HCT116 (cell line): ENCODE measurements at regions not wholly inside any gene's neighbourhood (a gene's known extent, or its start where the extent isn't known, plus 50 kb on each side); places are given as distances from the start of the nearest gene placed in this dataset.

Experiments
- ATAC-seq: fragments of 200-7000 bp; cut with Tn5 transposase; 2 replicates; pipeline ENCODE4 v1.9.1; 2020; ENCODE audit warnings: mild to moderate bottlenecking, moderate library complexity
- BruUV-seq: library from RNA; stranded (reverse); fragments of 400-500 nt; replicated peaks from 2 replicates; lab custom pipeline; 2021; lab: Mats Ljungman, UMichigan
- CTCF ChIA-PET: fragments of 300-600 bp; sonication (Branson Sonifier 250); formaldehyde crosslinking; loops from one replicate; lab custom pipeline; 2021; ENCODE audit warnings: antibody characterized with exemption; lab: Charles Lee
- POLR2A ChIA-PET: fragments of 300-600, 350-600 bp; sonication (Branson Sonifier 250); formaldehyde crosslinking; loops from one replicate; lab custom pipeline; 2021; ENCODE audit warnings: antibody characterized with exemption; lab: Charles Lee
- RAD21 ChIA-PET, 2 experiments: fragments of 300-600 bp; sonication (Branson Sonifier 250); formaldehyde crosslinking; loops; one replicate each; lab custom pipeline; 2023; ENCODE audit warnings: low total read pairs in 2 of 2; ENCODE audit not compliant: uncharacterized antibody in 2 of 2, unreplicated experiment in 2 of 2, low non-redundant PET in 1 of 2; lab: Charles Lee
- DNase-seq: peaks from one replicate; pipeline ENCODE4 v3.0.0-alpha.2; 2010; ENCODE audit warnings: low read depth, low spot score
- H2AFZ ChIP-seq: fragments of 200-600 bp; shearing (Covaris generic), sonication (generic); 2 replicates; pipeline ENCODE4 v1.6.1; 2017; ENCODE audit warnings: low read depth, mixed run types, mixed read lengths, antibody characterized with exemption, low read length; ENCODE audit not compliant: poor library complexity, severe bottlenecking
- H3K27ac ChIP-seq: 2 replicates; pipeline ENCODE4 v1.5.1; 2012; ENCODE audit warnings: low read depth, low read length
- H3K27me3 ChIP-seq: fragments of 200-600 bp; sonication (generic); 2 replicates; pipeline ENCODE4 v1.6.1; 2016; ENCODE audit warnings: mixed run types, low read length, mixed read lengths; ENCODE audit not compliant: insufficient read depth
- H3K36me3 ChIP-seq, 2 experiments: fragments of 200-500 bp in 1 of 2; fragments of 200-600 bp in 1 of 2; sonication (Bioruptor generic) in 1 of 2; sonication (generic) in 1 of 2; 2 replicates each; pipeline versions ENCODE4 v1.5.1 to v1.6.1; 2014 to 2016; ENCODE audit warnings: low read length in 2 of 2, inconsistent platforms in 1 of 2, mixed read lengths in 1 of 2, mixed run types in 1 of 2; ENCODE audit not compliant: insufficient read depth in 2 of 2, control insufficient read depth in 1 of 2
- H3K4me1 ChIP-seq, 2 experiments: fragments of 200-600 bp in 1 of 2; sonication (generic) in 1 of 2; 2 replicates each; pipeline versions ENCODE4 v1.5.1 to v1.6.1; 2012 to 2017; ENCODE audit warnings: low read length in 2 of 2, inconsistent platforms in 1 of 2, mild to moderate bottlenecking in 1 of 2, mixed read lengths in 1 of 2, mixed run types in 1 of 2, moderate library complexity in 1 of 2; ENCODE audit not compliant: insufficient read depth in 2 of 2, control insufficient read depth in 1 of 2
- H3K4me2 ChIP-seq: fragments of 200-600 bp; sonication (generic); 2 replicates; pipeline ENCODE4 v1.6.1; 2017; ENCODE audit warnings: mixed run types, low read length, mixed read lengths
- H3K4me3 ChIP-seq, 2 experiments: fragments of 200-600 bp in 1 of 2; sonication (generic) in 1 of 2; replicated peaks in 1 of 2; 2 replicates each; pipeline ENCODE4 v1.5.1; 2011 to 2016; ENCODE audit warnings: low read length in 2 of 2, control low read depth in 1 of 2, low read depth in 1 of 2, mild to moderate bottlenecking in 1 of 2, mixed read lengths in 1 of 2, mixed run types in 1 of 2
- H3K79me2 ChIP-seq: fragments of 200-600 bp; sonication (generic); 2 replicates; pipeline ENCODE4 v1.6.1; 2017; ENCODE audit warnings: mild to moderate bottlenecking, mixed run types, low read length, moderate library complexity, mixed read lengths; ENCODE audit not compliant: insufficient read depth
- H3K9ac ChIP-seq: fragments of 200-600 bp; sonication (generic); 2 replicates; pipeline ENCODE4 v1.6.1; 2016; ENCODE audit warnings: low read length, mixed read lengths
- H3K9me2 ChIP-seq: fragments of 200-600 bp; sonication (generic), shearing (Covaris generic); 2 replicates; pipeline ENCODE4 v1.6.1; 2017; ENCODE audit warnings: mixed run types, mild to moderate bottlenecking, moderate library complexity; ENCODE audit not compliant: insufficient read depth
- H3K9me3 ChIP-seq, 2 experiments: fragments of 200-500 bp in 1 of 2; fragments of 200-600 bp in 1 of 2; sonication (Bioruptor generic) in 1 of 2; sonication (generic) in 1 of 2; 2 replicates each; pipeline ENCODE4 v1.6.1; 2014 to 2017; ENCODE audit warnings: low read length in 2 of 2, mixed read lengths in 2 of 2, inconsistent platforms in 1 of 2, low read depth in 1 of 2, mild to moderate bottlenecking in 1 of 2, mixed run types in 1 of 2, moderate library complexity in 1 of 2; ENCODE audit not compliant: control insufficient read depth in 1 of 2, insufficient read depth in 1 of 2
- H4K20me1 ChIP-seq: fragments of 200-600 bp; sonication (generic), shearing (Covaris generic); 2 replicates; pipeline ENCODE4 v1.6.1; 2017; ENCODE audit warnings: mixed run types, mild to moderate bottlenecking, moderate library complexity; ENCODE audit not compliant: insufficient read depth
- CEBPB ChIP-seq: IDR thresholded peaks from 2 replicates; pipeline ENCODE4 v1.6.1; 2012; ENCODE audit warnings: low read depth
- CTCF ChIP-seq, 3 experiments: fragments of 200-600 bp in 1 of 3; sonication (generic) in 1 of 3; IDR thresholded peaks in 2 of 3; conservative IDR thresholded peaks in 1 of 3; 2 replicates each; pipeline ENCODE4 v1.5.1; 2012 to 2017; ENCODE audit warnings: low read depth in 2 of 3, low read length in 2 of 3, antibody characterized with exemption in 1 of 3, borderline replicate concordance in 1 of 3, control low read depth in 1 of 3, mild to moderate bottlenecking in 1 of 3, mixed read lengths in 1 of 3, mixed run types in 1 of 3, moderate library complexity in 1 of 3; ENCODE audit not compliant: insufficient read depth in 1 of 3
- EGR1 ChIP-seq: IDR thresholded peaks from 2 replicates; pipeline ENCODE4 v1.6.1; 2012; ENCODE audit warnings: low read depth
- ELF1 ChIP-seq: IDR thresholded peaks from 2 replicates; pipeline ENCODE4 v1.6.1; 2012; ENCODE audit warnings: low read depth, borderline replicate concordance
- EZH2phosphoT487 ChIP-seq: fragments of 200-600 bp; IDR thresholded peaks from 2 replicates; pipeline ENCODE4 v1.6.1; 2018; ENCODE audit warnings: antibody characterized with exemption, borderline replicate concordance
- FOSL1 ChIP-seq: IDR thresholded peaks from 2 replicates; pipeline ENCODE4 v1.6.1; 2012; ENCODE audit warnings: low read depth
- JUND ChIP-seq: IDR thresholded peaks from 2 replicates; pipeline ENCODE4 v1.6.1; 2012
- POLR2A ChIP-seq: IDR thresholded peaks from 2 replicates; pipeline ENCODE4 v1.7.0; 2011; ENCODE audit warnings: borderline replicate concordance; ENCODE audit not compliant: insufficient read depth, insufficient read length; ENCODE audit errors: extremely low read depth
- POLR2AphosphoS5 ChIP-seq: IDR thresholded peaks from 2 replicates; pipeline ENCODE4 v1.6.1; 2011; ENCODE audit warnings: mild to moderate bottlenecking, low read depth, low read length, moderate library complexity
- SIN3A ChIP-seq: IDR thresholded peaks from 2 replicates; pipeline ENCODE4 v1.6.1; 2012; ENCODE audit warnings: low read depth
- SP1 ChIP-seq: IDR thresholded peaks from 2 replicates; pipeline ENCODE4 v1.6.1; 2012; ENCODE audit warnings: low read depth
- SRF ChIP-seq: IDR thresholded peaks from 2 replicates; pipeline ENCODE4 v1.6.1; 2012; ENCODE audit warnings: low read depth
- TCF7L2 ChIP-seq: IDR thresholded peaks from 2 replicates; pipeline ENCODE4 v1.7.0; 2011; ENCODE audit warnings: borderline replicate concordance, inconsistent platforms; ENCODE audit not compliant: insufficient read depth, insufficient read length; ENCODE audit errors: extremely low read depth
- ZNF274 ChIP-seq: fragments of 200-500 bp; sonication (Bioruptor generic); IDR thresholded peaks from 2 replicates; pipeline ENCODE4 v1.6.1; 2014; ENCODE audit warnings: mild to moderate bottlenecking, low read depth, low read length, inconsistent platforms
- intact Hi-C: fragments of 100-400 bp; cut with micrococcal nuclease; formaldehyde crosslinking; loops from 2 replicates; pipeline ENCODE4 v1.10.0; 2022
- TF ChIP-seq, protein P1 (sequence below): IDR thresholded peaks from 2 replicates; pipeline ENCODE4 v1.6.1; 2011; ENCODE audit warnings: mild to moderate bottlenecking, low read length, moderate library complexity; ENCODE audit not compliant: insufficient replicate concordance; ENCODE audit errors: extremely low read depth
- TF ChIP-seq, protein P2 (sequence below): IDR thresholded peaks from 2 replicates; pipeline ENCODE4 v1.6.1; 2012

- TF ChIP-seq SIN3A, result no peak
- TF ChIP-seq, protein P1, sequence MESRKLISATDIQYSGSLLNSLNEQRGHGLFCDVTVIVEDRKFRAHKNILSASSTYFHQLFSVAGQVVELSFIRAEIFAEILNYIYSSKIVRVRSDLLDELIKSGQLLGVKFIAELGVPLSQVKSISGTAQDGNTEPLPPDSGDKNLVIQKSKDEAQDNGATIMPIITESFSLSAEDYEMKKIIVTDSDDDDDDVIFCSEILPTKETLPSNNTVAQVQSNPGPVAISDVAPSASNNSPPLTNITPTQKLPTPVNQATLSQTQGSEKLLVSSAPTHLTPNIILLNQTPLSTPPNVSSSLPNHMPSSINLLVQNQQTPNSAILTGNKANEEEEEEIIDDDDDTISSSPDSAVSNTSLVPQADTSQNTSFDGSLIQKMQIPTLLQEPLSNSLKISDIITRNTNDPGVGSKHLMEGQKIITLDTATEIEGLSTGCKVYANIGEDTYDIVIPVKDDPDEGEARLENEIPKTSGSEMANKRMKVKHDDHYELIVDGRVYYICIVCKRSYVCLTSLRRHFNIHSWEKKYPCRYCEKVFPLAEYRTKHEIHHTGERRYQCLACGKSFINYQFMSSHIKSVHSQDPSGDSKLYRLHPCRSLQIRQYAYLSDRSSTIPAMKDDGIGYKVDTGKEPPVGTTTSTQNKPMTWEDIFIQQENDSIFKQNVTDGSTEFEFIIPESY, result no peak
- TF ChIP-seq ELF1, result no peak
- TF ChIP-seq JUND, result no peak
- no peak for TF ChIP-seq POLR2A
- TF ChIP-seq ZNF274, result no peak
- TF ChIP-seq SP1, result no peak
- TF ChIP-seq, protein P2, sequence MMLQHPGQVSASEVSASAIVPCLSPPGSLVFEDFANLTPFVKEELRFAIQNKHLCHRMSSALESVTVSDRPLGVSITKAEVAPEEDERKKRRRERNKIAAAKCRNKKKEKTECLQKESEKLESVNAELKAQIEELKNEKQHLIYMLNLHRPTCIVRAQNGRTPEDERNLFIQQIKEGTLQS, result no peak
- TF ChIP-seq FOSL1, result no peak
- TF ChIP-seq TCF7L2, result no peak
- no peak for TF ChIP-seq SRF
- TF ChIP-seq EGR1, result no peak
- TF ChIP-seq EZH2phosphoT487, result no peak
- TF ChIP-seq POLR2AphosphoS5, result no peak
- TF ChIP-seq CEBPB, result no peak
- no peak for TF ChIP-seq CTCF (IDR thresholded peaks at IDR 0.05 in 2 of 3, conservative IDR thresholded peaks at IDR 0.05 in 1 of 3; ENCODE audit: borderline replicate concordance in 1 of 3, insufficient read depth in 1 of 3, low read depth in 2 of 3, low read length in 2 of 3)
- H3K4me2 ChIP-seq, result no peak overlapping the region
- no TSS peak for BruUV-seq
- no peaks in the 10 kb centered on the region for H4K20me1 ChIP-seq
- no peaks in the 10 kb centered on the region for H3K27me3 ChIP-seq
- no peaks in the 10 kb centered on the region for H3K79me2 ChIP-seq
- RAD21 ChIA-PET, result no interaction called here
- H2AFZ ChIP-seq, result no peak overlapping the region
- H3K9me3 ChIP-seq, result no peaks in the 10 kb centered on the region
- H3K9ac ChIP-seq, result no peak overlapping the region
- H3K9me2 ChIP-seq, result no peaks in the 10 kb centered on the region
- no peaks in the 10 kb centered on the region for H3K4me1 ChIP-seq
- ATAC-seq (no peak), DNase-seq (no peak)
- H3K4me3 ChIP-seq, result no peak overlapping the region
- POLR2A ChIA-PET, result no interaction called here
- intact Hi-C loops, result no loop called here
- CTCF ChIA-PET, result no interaction called here
- no peak overlapping the region for H3K27ac ChIP-seq
- H3K36me3 ChIP-seq, result no peaks in the 10 kb centered on the region
These were observed 340.5 kb upstream of the USP9Y start for GRCh38 chrY:12360496-12360895.
